ENCODE measurements at regions not wholly inside any gene's neighbourhood (a gene's known extent, or its start where the extent isn't known, plus 50 kb on each side); places are given as distances from the start of the nearest gene placed in this dataset.

DNA sequence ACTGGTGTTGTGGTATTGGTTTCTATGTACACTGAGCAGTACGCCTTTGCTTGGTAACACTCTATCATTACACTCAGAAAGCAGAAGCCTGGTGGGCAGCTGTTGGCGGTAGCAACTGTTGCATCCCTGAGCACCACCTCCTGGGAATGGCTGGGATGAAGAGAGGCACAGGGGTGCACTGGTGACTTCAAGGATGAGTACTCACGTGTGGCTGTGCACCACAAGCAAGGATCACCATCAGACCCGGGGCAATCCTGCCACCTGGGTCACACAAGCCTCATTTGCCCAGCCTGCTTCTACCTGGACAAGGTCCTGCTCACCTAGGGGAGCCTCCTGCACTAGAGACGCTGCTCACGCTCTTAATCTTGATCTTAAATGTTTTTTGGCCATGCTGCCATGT lies 336.4 kb downstream of the SI start:
- Mint-ChIP-seq H3K9me3 (peaks cover 0 to 5% (median 3%) of the 10 kb centered on the region in 7 donors), H3K27me3 (ENCODE audit: low read depth in 3 of 3) (no peaks in the 10 kb centered on the region), H3K27ac (no peak overlapping the region), H3K4me1 (no peaks in the 10 kb centered on the region), H3K36me3 (no peaks in the 10 kb centered on the region), H3K4me3 (no peak overlapping the region)
- Histone ChIP-seq H3K27me3 (ENCODE audit: control insufficient read depth in 2 of 2, insufficient read depth in 2 of 2, low read length in 2 of 2) (no peaks in the 10 kb centered on the region), H3K79me2 (ENCODE audit: insufficient read depth, low read length) (no peaks in the 10 kb centered on the region), H3K4me1 (ENCODE audit: control insufficient read depth in 1 of 2, insufficient read depth in 2 of 2, low read length in 2 of 2) (no peaks in the 10 kb centered on the region), H3K4me3 (replicated peaks in 1 of 3; ENCODE audit: low read depth in 2 of 3, low read length in 3 of 3) (no peak overlapping the region), H2AFZ (ENCODE audit: insufficient read depth, low read depth, low read length, poor library complexity, severe bottlenecking) (no peak overlapping the region), H3K27ac (ENCODE audit: low read depth in 1 of 2, low read length in 2 of 2) (no peak overlapping the region), H3K9ac (ENCODE audit: insufficient read depth, low read length, poor library complexity, severe bottlenecking) (no peak overlapping the region), H3K36me3 (replicated peaks in 1 of 2; ENCODE audit: control insufficient read depth in 1 of 2, insufficient read depth in 2 of 2, low read length in 2 of 2) (no peaks in the 10 kb centered on the region), H3K9me3 (replicated peaks in 1 of 2; ENCODE audit: control insufficient read depth in 1 of 2, insufficient read depth in 1 of 2, low read length in 2 of 2) (peaks cover 0 to 11% of the 10 kb centered on the region in 2 donors), H3K4me2 (replicated peaks; ENCODE audit: extremely low read depth, low read length, poor library complexity, severe bottlenecking) (no peak overlapping the region), H4K20me1 (ENCODE audit: insufficient read depth, low read length) (no peaks in the 10 kb centered on the region)
- DNase-seq: no peak
- intact Hi-C loops (cut with micrococcal nuclease): no loop called here
- TF ChIP-seq, protein P1, sequence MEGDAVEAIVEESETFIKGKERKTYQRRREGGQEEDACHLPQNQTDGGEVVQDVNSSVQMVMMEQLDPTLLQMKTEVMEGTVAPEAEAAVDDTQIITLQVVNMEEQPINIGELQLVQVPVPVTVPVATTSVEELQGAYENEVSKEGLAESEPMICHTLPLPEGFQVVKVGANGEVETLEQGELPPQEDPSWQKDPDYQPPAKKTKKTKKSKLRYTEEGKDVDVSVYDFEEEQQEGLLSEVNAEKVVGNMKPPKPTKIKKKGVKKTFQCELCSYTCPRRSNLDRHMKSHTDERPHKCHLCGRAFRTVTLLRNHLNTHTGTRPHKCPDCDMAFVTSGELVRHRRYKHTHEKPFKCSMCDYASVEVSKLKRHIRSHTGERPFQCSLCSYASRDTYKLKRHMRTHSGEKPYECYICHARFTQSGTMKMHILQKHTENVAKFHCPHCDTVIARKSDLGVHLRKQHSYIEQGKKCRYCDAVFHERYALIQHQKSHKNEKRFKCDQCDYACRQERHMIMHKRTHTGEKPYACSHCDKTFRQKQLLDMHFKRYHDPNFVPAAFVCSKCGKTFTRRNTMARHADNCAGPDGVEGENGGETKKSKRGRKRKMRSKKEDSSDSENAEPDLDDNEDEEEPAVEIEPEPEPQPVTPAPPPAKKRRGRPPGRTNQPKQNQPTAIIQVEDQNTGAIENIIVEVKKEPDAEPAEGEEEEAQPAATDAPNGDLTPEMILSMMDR (IDR thresholded peaks at IDR 0.05): no peak
- 86% methylated on average over 3 of the region's 6 CpGs for WGBS (ENCODE audit: insufficient coverage)

DNA sequence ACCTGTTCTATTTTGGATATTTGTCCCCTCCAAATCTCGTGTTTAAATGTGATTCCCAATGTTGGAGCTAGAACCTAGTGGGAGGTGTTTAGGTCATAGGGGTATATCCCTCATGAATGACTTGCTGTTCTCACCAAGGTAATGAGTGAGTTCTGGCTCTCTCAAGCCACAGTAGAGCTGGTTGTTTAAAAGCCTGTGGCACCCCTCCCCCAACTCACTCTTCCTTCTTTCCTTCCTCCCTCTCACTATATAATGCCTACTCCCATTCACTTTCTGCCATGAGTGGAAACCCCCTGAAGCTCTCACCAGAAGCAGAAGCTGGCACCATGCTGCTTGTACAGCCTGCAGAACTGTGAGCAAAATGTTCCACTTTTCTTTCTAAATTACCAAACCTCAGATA lies 341.1 kb downstream of the SI start:
- no CpG with 5 or more reads among the region's 1 CpG for WGBS (ENCODE audit: insufficient coverage)
- Histone ChIP-seq H3K36me3 (replicated peaks in 1 of 2; ENCODE audit: control insufficient read depth in 1 of 2, insufficient read depth in 2 of 2, low read length in 2 of 2) (no peaks in the 10 kb centered on the region), H3K4me2 (replicated peaks; ENCODE audit: extremely low read depth, low read length, poor library complexity, severe bottlenecking) (no peak overlapping the region), H2AFZ (ENCODE audit: insufficient read depth, low read depth, low read length, poor library complexity, severe bottlenecking) (no peak overlapping the region), H3K4me1 (ENCODE audit: control insufficient read depth in 1 of 2, insufficient read depth in 2 of 2, low read length in 2 of 2) (no peaks in the 10 kb centered on the region), H3K9me3 (replicated peaks in 1 of 2; ENCODE audit: control insufficient read depth in 1 of 2, insufficient read depth in 1 of 2, low read length in 2 of 2) (peaks cover 0 to 7% of the 10 kb centered on the region in 2 donors), H4K20me1 (ENCODE audit: insufficient read depth, low read length) (no peaks in the 10 kb centered on the region), H3K27ac (ENCODE audit: low read depth in 1 of 2, low read length in 2 of 2) (no peak overlapping the region), H3K9ac (ENCODE audit: insufficient read depth, low read length, poor library complexity, severe bottlenecking) (no peak overlapping the region), H3K27me3 (ENCODE audit: control insufficient read depth in 2 of 2, insufficient read depth in 2 of 2, low read length in 2 of 2) (no peaks in the 10 kb centered on the region), H3K79me2 (ENCODE audit: insufficient read depth, low read length) (no peaks in the 10 kb centered on the region), H3K4me3 (replicated peaks in 1 of 3; ENCODE audit: low read depth in 2 of 3, low read length in 3 of 3) (no peak overlapping the region)
- H3K27ac Mint-ChIP-seq: no peak overlapping the region
- no peak for DNase-seq
- intact Hi-C loops (cut with micrococcal nuclease): no loop called here
- H3K9me3 Mint-ChIP-seq: peaks cover 0 to 5% (median 3%) of the 10 kb centered on the region in 7 donors
- H3K4me3 Mint-ChIP-seq: no peak overlapping the region
- H3K27me3 Mint-ChIP-seq (ENCODE audit: low read depth in 3 of 3): no peaks in the 10 kb centered on the region
- H3K4me1 Mint-ChIP-seq: no peaks in the 10 kb centered on the region
- no peaks in the 10 kb centered on the region for H3K36me3 Mint-ChIP-seq
- TF ChIP-seq, protein P1 (IDR thresholded peaks at IDR 0.05): no peak

All from CD14-positive monocyte (primary cell).